ENCODE measurements at regions not wholly inside any gene's neighbourhood (a gene's known extent, or its start where the extent isn't known, plus 50 kb on each side); places are given as distances from the start of the nearest gene placed in this dataset.

DNA sequence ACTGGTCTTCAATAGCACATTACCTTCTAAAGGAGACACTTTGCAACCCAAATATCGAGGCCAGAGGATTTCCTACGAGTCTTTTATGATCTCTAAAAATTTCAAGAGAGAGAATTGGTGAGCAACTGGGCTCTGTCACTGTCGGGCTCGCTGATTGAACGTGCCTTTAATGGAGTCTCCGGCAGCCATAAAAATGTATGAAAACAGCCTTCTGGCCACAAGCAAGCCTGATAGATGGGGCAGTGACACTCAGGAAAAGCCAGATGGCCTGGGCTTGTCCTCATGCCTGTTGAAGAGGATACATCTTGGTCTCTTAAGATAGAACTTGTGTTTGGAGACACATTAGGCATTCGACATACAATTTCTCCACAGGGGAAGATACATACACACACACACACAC, 419.5 kb upstream of the PROK2 start:
- DNase-seq (ENCODE audit: low read depth), result no peak

DNA sequence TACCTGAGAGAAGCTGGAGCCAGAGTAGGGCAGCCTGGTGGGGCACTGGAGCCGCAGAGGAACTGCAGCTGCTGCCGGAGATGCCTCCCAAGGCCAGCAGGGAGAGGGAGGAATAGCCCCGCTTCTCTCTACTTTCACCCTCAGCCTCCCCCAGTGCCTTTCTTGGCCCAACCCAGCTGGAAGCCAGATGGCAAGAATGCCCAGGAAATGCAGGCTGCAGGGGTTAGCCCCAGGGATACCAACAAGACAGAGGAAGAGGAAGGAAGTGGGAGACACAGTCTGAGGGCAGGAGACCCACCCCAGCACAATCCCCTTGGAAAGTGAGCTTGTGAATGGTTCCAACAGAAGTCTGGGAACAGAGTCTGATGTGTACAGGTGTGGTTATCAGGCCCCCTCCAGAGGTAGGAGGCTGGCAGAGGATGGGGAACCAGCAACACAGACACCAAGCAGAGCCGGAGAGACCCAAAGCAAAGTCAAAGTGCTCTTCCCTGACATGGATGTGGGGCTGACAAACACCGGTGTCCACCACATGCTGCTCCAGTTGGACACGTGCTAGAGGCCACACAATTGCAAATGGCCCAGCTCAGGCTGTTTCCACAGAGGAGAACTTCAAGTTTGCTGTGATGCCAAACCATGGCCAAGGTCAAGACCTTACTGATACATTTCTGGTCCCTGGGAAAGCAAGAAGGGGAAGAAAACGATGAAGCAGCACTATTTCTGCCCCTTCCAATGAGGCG, 418.8 kb upstream of the PROK2 start:
- DNase-seq (ENCODE audit: low read depth), result no peak

DNA sequence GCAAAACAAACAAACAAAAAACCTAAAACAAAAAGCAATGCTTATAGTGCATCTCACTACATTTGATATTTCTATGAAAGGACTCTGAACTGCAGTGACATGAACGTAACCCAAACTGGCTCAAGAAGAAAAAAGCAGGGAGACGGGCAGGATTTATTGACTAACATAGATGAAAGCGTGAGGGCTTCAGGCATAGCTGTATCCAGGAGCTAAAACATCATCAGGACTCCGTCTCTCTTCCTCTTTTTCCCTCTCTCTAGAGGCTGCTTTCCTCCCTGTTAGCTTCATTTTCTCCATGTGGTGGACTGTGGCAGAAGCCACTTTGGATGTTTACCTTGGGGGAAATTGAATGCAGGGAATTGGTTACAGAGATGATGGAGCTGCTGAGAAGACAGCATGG, 418.2 kb upstream of the PROK2 start:
- no peak for DNase-seq (ENCODE audit: low read depth)

DNA sequence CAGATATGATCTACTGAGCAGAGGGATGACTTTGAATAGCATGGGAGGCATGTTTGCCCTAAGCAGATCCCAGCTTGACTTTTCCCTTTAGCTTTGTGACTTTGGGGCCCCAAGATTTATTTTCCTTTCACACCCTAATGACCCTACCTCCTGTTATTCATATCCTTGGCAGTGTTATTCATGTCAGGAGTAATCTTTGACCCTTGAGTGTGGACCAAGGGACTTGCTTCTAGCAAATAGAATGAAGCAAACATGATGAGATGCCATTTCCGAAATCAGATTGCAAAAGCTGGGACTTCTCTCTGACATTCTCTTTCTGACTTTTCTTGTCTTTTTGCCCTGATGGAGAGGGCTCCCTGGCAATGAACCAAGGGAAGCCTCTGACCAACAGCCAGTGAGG, 415.4 kb upstream of the PROK2 start:
- no peak for DNase-seq (ENCODE audit: low read depth)

DNA sequence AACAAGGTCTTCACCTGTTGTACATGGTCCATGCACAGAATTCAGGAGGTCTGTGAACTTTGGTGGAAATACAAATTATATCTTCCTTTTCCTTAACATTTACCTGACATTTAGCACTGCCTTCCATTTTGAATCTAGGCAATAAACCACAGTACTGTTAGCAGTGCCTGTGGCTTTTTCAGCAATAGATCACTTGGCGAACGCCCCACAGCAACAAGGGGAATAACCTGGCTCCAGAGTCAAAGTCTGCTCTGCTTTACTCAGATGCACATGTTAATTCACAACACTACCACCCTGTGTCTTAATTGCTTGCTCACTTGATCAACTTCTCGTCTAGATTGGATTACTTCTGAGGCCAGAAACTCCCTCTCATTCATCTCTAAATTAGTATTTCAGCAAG, 414.6 kb upstream of the PROK2 start:
- no peak for DNase-seq (ENCODE audit: low read depth)

DNA sequence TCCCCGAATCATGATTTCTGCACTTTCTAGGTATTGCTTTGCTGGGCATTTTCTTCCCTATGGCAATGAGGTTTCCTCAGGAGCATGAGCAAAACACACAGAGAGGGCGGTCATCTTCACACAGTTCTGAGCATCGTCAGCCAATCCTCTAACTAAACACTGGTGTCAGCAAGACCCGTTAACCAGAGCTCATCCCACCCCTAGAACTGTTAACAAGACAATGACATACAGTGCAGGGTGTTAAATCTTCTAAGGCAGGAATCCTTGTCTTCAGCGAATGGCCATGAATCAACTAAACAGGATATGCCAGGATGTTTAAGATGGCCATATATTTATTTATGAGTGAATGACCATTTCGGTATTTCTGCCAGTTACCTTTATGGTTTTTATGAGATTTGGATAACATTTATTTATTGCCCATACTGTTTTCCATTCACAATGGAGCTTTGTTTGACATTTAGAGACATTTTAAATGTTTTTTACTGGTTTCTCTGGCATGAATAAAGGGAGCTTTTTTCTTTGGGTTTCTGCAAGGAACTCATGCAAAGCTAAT, 411.5 kb upstream of the PROK2 start:
- no peak for DNase-seq (ENCODE audit: low read depth)

DNA sequence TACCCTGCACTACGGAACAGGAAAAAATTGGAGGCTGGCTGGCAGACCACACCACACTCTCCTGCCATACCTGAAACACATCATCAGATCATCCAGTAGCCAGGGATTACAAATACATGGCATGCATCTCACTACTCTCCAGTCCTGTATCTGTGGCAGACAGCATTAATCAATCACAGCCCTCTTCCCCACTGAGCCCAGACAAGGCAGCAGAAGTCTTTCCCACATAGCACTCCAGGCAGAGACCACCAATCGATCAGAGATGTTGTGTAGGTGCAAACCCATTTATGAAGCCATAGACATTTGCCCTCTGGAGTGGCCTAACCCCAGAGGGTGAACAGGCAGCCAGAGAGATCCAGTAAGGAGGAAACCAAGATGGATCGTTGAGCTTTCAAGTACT, 410.9 kb upstream of the PROK2 start:
- no peak for DNase-seq (ENCODE audit: low read depth)

DNA sequence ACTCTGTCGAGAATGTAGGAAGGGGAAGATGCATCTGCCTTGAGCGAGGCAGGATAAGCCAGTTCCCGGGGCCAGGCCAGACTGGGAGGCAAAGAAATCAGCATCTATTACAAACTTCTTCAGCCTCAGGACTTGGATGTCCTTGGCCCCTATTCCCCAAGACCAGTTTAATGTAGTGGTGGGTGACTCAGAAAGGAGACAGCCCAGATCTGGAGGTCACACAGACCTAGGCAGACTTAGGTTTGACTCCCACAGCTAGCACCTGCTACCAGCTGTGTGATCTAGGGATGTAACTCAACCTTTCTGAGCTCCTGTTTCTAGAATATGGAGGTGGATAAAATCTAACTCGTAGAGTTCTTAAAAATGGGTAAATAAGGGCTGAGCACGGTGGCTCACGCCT, 409.5 kb upstream of the PROK2 start:
- DNase-seq (ENCODE audit: low read depth), result no peak

DNA sequence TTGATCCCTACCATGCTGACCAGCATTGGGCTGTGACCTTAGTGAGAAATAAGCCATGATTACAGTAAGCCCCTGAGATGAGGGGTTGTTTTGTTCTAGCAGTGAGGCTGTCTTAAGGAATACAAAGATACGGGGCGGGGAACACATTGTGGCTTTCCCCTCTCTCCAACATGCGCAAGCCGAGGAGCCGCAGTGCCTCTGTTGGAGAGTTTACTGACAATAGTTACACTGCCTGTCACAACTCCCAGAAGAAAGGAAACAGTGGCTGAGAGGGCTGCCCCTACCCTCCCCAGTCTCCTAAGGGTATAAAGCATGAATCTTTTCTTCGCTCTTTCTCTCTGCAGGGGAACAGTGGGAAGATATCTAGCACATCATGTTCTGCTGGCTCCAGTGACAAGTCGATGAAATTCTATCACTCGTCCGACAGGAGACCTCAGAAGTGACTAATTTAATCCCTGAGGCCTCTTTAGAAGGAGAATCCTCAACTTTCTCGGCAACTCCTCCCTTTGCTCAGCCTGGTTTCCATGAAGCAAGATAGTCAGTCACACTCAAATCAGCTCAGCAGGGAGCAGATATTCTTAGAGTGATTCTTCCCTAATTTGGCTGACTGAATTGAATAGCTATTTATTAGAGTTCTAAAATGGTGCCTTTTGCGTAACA, 409.0 kb upstream of the PROK2 start:
- no peak for DNase-seq (ENCODE audit: low read depth)

DNA sequence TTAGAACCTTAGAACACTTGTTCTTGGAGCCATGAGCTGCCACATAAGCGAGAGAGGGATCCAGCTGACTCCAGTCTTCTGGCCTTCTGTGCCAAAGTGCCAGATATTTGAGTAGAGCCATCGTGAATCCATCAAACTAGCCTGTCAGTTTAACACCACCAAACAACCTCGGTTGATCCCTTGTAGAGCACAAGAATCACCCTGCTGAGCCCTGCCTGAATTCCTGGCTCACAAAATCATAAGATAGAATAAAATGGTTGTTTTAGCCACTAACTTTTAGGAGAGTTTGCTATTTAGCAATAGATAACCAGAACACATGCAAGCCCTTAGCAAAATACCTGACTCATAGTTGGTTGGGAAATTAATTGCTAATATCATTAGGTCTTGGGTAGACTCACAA, 407.6 kb upstream of the PROK2 start:
- DNase-seq (ENCODE audit: low read depth), result no peak

DNA sequence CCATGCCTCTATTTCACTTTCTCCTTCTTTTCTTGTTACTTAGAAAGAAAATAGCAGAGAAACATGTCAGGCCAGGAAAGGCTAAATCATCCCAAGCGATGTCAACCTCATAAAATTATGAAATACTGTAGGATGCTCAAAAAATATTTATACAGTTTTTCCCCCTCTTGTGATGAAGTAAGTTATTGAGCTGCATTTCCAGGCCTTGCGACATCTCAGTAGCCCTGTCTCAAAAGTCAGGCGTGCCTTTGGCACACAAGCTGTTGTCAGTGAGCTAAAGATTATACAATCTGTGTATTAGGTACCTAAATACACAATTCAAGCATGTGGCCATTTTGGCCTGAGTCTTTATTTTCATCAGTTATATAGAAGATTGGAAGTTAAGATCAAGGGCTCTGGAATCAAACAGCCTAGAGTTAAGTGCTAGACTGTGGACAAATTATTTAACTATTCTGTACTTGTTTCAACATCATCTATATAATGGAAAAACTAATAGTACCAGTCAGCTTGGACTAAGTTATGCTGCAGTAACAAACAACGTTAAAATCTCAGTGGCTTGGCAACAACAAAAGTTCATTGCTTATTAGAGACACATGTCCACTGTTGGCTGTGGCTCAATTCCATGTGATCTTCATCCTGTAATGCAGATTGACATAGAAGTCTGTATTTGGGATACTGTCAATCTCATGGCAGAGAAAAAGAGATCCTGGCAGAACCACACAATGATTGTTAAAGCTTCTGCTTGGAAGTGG, 406.4 kb upstream of the PROK2 start:
- no peak for DNase-seq (ENCODE audit: low read depth)

DNA sequence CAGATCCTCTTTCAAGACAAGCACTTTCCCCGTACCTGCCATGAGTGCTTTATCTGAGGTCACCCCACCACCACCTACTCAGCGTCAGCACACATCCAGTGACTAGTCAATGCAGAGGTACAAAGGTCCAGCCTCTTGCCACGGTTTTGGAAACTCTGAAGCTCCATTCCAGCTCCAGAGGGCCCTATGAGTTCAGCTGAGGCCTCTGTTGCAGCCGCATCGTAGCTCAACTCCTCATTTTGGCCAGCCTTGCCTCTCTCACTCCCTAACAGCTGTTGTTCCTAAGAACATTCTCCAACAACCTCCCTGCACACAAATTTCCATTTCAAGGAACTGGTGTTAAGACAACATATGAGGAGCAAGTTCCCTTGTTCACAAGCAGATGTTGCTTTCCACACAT, 405.1 kb upstream of the PROK2 start:
- DNase-seq (ENCODE audit: low read depth), result no peak

DNA sequence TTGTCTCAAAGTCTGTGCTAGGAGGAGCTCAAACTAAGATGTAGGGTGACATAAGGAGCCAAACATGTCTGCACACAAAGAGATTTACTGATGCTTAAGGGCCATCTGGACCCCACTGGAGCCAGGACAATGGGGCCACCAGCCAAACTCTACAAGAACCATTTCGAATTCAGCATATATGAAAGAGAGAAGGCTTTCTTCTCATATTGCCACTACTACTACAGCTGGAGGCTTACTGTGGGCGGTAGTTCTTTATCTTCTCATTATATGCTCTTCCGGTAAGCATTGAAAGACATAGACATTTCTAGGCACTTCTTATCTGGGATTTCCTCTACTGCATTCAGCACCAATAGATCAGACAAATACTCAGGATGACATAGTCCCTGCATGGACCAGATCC, 404.4 kb upstream of the PROK2 start:
- DNase-seq (ENCODE audit: low read depth), result no peak

DNA sequence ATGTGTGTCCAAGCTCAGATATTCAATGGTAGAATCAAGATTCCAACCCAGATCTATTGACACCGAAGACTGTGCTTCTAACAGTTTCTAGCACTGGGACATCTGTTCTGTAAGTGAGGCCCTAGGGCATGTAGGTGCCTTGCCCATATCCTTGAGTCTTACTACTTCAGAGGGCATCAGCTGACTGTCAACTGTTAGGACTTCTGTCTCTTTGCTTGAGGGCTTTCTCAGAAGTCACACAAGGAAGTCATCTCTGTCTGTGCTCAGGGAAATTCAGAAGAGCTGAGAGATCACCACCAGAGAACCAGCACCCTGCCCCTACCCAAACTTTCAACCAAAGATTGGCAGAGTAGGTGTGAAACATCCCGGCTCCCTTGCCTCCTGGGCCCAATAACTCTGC, 403.6 kb upstream of the PROK2 start:
- DNase-seq (ENCODE audit: low read depth), result no peak

DNA sequence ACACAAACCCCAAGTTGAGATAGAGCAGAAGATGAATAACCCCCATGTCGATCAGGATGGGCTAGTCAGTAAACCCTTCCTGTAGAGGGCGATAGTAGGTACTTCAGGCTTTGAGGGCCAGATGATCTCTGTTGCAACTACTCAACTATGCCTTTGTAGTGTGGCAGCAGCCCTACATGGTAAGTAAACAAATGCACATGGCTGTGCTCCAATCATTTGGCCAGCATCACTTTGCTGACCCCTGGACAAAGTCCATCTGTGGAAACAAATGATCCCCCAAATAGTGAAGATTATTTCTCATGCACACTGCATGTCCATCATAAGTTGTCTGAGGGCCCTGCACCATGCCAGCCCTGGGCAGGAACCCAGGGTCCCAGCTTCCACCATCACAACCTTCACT, 402.2 kb upstream of the PROK2 start:
- DNase-seq (ENCODE audit: low read depth), result no peak

DNA sequence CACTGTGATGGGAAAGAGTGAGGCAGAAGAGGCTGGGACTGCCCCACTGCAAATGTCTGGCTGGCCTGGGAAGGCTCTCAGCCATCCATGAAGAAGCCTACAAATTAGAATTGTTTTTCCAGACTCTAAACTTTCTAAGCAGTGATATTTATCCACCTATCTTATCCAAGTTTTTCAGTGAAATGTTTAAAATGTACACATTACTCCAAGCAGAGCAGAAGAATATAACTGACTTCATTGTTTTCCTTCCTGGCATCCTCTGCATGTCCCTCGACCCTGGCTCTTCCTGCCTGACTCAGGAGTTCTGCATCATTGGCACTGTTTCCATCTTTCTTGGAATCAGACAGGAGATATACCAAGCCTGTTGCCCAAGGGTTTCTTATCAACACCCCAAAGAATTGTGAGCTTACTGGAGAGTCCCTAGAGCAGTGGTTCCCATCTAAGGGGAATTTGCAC, 401.5 kb upstream of the PROK2 start:
- no peak for DNase-seq (ENCODE audit: low read depth)

DNA sequence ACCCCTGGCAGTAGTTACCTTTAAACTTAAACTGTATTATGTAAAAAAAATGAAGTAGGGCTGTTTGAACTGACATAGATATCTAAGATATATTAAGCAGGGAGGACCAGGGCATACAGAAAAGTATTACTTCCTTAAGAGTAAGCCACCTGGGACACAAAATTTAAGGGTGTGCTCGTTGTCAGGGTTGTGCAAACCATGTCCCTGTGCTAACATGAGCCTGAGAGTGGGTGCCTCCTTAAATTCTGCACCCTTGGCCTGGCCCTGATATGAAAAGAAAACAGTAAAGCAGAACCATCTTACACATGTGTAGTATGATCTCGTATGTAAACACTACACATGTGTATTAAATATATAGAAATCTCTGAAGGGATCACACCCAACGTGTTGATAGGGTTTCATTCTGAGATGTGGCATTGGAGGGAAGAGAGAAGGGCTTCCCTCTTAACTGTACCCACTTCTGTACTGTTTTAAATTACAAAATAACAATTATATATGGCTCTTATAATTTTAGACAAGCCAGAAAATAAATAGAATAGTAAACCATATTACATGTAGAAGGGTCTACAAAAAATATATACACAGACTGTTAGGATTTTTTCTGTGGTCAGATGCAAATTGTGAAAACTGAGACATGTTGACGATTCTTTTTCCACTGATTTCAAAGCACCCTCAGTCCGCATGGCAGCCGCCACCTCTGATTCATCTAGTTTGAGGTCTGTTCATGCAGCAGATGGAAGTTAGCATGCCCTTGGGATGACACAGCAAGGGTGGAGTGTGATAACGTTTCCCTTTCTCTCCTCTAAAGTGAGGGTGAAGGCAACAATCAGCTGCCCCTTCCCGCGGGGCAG, 400.8 kb upstream of the PROK2 start:
- no peak for DNase-seq (ENCODE audit: low read depth)

DNA sequence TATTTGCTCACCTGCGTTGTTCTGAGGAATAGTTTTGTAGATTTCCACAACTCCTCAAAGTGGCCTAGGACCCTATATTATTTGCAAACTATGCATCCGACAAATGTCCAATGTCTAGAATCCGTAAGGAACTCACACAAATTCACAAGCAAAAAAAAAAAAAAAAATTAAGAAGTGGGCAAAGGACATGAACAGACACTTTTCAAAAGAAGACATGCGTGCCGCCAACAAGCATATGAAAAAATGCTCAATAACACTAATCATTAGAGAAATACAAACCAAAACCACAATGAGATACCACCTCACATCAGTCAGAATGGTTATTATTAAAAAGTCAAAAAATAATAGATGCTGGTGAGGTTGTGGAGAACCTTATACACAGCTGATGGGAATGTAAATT, 398.5 kb upstream of the PROK2 start:
- DNase-seq (ENCODE audit: low read depth), result no peak

DNA sequence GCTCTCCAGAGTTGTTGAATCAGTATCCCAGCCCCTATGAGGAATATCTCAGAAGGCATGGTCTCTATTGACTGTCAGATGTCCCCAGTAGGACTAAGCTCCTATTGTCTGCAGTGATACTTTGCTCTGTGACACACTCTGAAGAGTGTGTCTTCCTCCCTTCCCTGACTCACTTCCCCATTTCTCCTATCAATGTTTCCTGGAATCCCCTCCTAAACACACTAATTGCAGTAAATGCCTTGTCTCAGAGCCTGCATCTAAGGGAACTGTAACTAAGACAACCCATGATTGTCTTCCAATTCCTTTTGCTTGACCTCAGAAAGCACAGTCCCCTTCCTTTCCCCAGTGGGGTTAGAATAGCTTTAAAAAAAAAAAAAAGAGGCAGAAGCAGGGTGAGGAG, 397.3 kb upstream of the PROK2 start:
- no peak for DNase-seq (ENCODE audit: low read depth)

DNA sequence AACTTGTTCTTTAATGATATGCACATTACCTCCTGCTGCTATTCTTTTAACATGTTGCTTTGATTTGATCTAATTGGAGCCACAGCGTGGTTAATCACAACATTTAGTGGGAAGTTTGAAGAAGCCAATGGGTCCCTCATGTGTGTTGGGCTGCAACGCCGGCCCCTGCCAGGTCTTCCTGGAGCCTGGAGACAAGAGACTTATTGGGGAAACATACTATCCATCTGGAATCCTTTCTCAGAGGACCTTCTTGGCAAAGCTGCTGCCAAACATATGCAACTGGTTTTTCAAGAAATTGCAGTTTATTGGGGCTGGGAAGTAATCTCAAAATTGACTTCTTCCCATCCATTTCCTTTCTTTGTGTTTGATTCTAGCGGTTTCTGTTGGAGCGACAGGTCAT, 396.3 kb upstream of the PROK2 start:
- no peak for DNase-seq (ENCODE audit: low read depth)

DNA sequence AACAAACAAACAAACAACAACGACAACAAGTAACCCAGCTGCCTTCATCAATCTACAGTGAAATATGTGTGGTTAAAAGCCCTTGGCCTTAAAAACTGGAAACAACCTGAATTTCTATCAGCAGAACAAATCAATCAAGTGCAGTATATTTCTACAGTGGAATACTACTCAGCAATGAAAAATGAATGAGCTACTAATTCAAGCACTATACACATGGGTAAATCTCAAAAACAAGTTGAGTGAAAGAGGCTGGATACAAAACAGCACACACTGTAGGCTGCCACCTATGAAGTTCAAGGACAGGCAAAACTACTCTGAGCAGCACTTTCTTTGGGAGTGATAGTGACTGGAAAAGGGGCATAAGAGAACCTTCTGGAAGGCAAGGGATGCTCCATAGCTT, 395.5 kb upstream of the PROK2 start:
- no peak for DNase-seq (ENCODE audit: low read depth)

DNA sequence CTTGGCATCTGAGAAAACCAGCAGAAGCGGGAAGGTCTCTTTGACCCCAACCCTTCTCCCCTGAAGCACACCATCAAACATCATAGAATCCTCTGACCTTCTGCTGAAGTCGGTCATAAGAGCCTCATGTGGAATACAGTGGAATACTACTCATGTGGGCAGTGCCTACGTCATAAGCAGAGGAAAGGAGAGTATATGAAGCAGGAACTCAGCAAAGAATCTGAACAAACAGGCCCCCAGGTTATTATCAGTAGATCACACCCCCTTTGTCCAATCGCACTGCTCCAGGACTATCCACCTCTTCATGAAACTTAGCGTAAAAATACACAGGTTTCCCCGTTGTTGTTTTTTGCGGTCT, 394.1 kb upstream of the PROK2 start:
- no peak for DNase-seq (ENCODE audit: low read depth)

Data from forelimb muscle (tissue), 1 donor.